ENCODE measurements at regions not wholly inside any gene's neighbourhood (a gene's known extent, or its start where the extent isn't known, plus 50 kb on each side); places are given as distances from the start of the nearest gene placed in this dataset.
"Not testable (repeated sequence)": the region's sequence is repeated elsewhere in the genome, so short reads cannot be mapped to it uniquely, and the experiment has no call there.

- H3K4me3 ChIP-seq (ENCODE audit: control insufficient read depth, low read depth, low read length): no peak overlapping the region
- DNase-seq (ENCODE audit: low read depth): peak; percentile 63
- TF ChIP-seq CTCF (IDR thresholded peaks at IDR 0.05; ENCODE audit: control insufficient read depth, insufficient read depth, low read depth, low read length, missing control alignments): no peak
Observed at GRCh38 chr14:38357557-38357956, 101.7 kb upstream of the CLEC14A start.

GRCh38 chr14:38355473-38355872, 99.6 kb upstream of the CLEC14A start:
- H3K4me3 ChIP-seq (ENCODE audit: control insufficient read depth, low read depth, low read length); DNase-seq (ENCODE audit: low read depth): not testable (repeated sequence)

GRCh38 chr14:38350102-38350501, 94.2 kb upstream of the CLEC14A start:
- DNase-seq (ENCODE audit: low read depth): no peak
- no peak for TF ChIP-seq CTCF (IDR thresholded peaks at IDR 0.05; ENCODE audit: control insufficient read depth, insufficient read depth, low read depth, low read length, missing control alignments)
- H3K4me3 ChIP-seq (ENCODE audit: control insufficient read depth, low read depth, low read length): no peak overlapping the region

- TF ChIP-seq CTCF (IDR thresholded peaks at IDR 0.05; ENCODE audit: control insufficient read depth, insufficient read depth, low read depth, low read length, missing control alignments): no peak
- no peak overlapping the region for H3K4me3 ChIP-seq (ENCODE audit: control insufficient read depth, low read depth, low read length)
- DNase-seq (ENCODE audit: low read depth): peak; percentile 80
Observed at GRCh38 chr14:38342803-38343202, 86.9 kb upstream of the CLEC14A start.

- no peak overlapping the region for H3K4me3 ChIP-seq (ENCODE audit: control insufficient read depth, low read depth, low read length)
- no peak for TF ChIP-seq CTCF (IDR thresholded peaks at IDR 0.05; ENCODE audit: control insufficient read depth, insufficient read depth, low read depth, low read length, missing control alignments)
- DNase-seq (ENCODE audit: low read depth): peak; percentile 82
Observed at GRCh38 chr14:38339696-38340095, 83.8 kb upstream of the CLEC14A start.

GRCh38 chr14:38336298-38336697, 80.4 kb upstream of the CLEC14A start:
- no peak overlapping the region for H3K4me3 ChIP-seq (ENCODE audit: control insufficient read depth, low read depth, low read length)
- DNase-seq (ENCODE audit: low read depth): no peak
- no peak for TF ChIP-seq CTCF (IDR thresholded peaks at IDR 0.05; ENCODE audit: control insufficient read depth, insufficient read depth, low read depth, low read length, missing control alignments)

- no peak overlapping the region for H3K4me3 ChIP-seq (ENCODE audit: control insufficient read depth, low read depth, low read length)
- DNase-seq (ENCODE audit: low read depth): no peak
- no peak for TF ChIP-seq CTCF (IDR thresholded peaks at IDR 0.05; ENCODE audit: control insufficient read depth, insufficient read depth, low read depth, low read length, missing control alignments)
Observed at GRCh38 chr14:38330275-38330674, 74.4 kb upstream of the CLEC14A start.

Data from AG09309 (cell line).